ENCODE measurements at regions not wholly inside any gene's neighbourhood (a gene's known extent, or its start where the extent isn't known, plus 50 kb on each side); places are given as distances from the start of the nearest gene placed in this dataset.

- TF ChIP-seq ZBTB33 (IDR thresholded peaks at IDR 0.05) (no peak), GABPA (IDR thresholded peaks at IDR 0.05 in 1 of 2, conservative IDR thresholded peaks at IDR 0.05 in 1 of 2) (no peak), JUND (IDR thresholded peaks at IDR 0.05) (no peak), RXRA (IDR thresholded peaks at IDR 0.05) (no peak), MAX (IDR thresholded peaks at IDR 0.05) (no peak)
These were observed 764.5 kb downstream of the EFNA5 start (continued) for GRCh38 chr5:106906199-106906598.

GRCh38 chr5:106894964-106895363 lies 775.8 kb downstream of the EFNA5 start:
- no peak for TF ChIP-seq TAF1 (conservative IDR thresholded peaks at IDR 0.05)
- Histone ChIP-seq H3K9ac (ENCODE audit: low read depth in 1 of 2, low read length in 2 of 2) (no peak overlapping the region), H3K4me1 (ENCODE audit: control insufficient read depth in 4 of 4, insufficient read depth in 4 of 4, low read length in 3 of 4) (no peaks in the 10 kb centered on the region), H3K4me3 (ENCODE audit: low read depth in 1 of 3, low read length in 3 of 3) (no peak overlapping the region), H3K36me3 (ENCODE audit: control insufficient read depth in 4 of 4, insufficient read depth in 3 of 4, low read depth in 1 of 4, low read length in 3 of 4) (no peaks in the 10 kb centered on the region), H3K9me3 (ENCODE audit: control insufficient read depth in 4 of 4, low read length in 3 of 4) (no peaks in the 10 kb centered on the region), H3K27me3 (ENCODE audit: control insufficient read depth in 4 of 4, insufficient read depth in 4 of 4, low read length in 3 of 4) (no peaks in the 10 kb centered on the region), H3K27ac (ENCODE audit: low read depth in 1 of 2, low read length in 2 of 2) (no peak overlapping the region)
- no peak for DNase-seq (ENCODE audit: low spot score)
- 59% methylated on average over 2 of the region's 2 CpGs for WGBS

GRCh38 chr5:106882035-106882434 lies 788.7 kb downstream of the EFNA5 start:
- DNase-seq (ENCODE audit: low spot score): no peak
- TF ChIP-seq JUND (IDR thresholded peaks at IDR 0.05) (no peak), TAF1 (conservative IDR thresholded peaks at IDR 0.05) (no peak), FOXA1 (IDR thresholded peaks at IDR 0.05) (no peak), RAD21 (IDR thresholded peaks at IDR 0.05) (no peak), FOXA2 (IDR thresholded peaks at IDR 0.05) (no peak), CTCF (IDR thresholded peaks at IDR 0.05; ENCODE audit: low read depth, low read length, missing input control) (no peak), ATF3 (IDR thresholded peaks at IDR 0.05) (no peak), REST (IDR thresholded peaks at IDR 0.05) (no peak), RXRA (IDR thresholded peaks at IDR 0.05) (no peak)
- Histone ChIP-seq H3K9ac (ENCODE audit: low read depth in 1 of 2, low read length in 2 of 2) (no peak overlapping the region), H3K9me3 (ENCODE audit: control insufficient read depth in 4 of 4, low read length in 3 of 4) (no peaks in the 10 kb centered on the region), H3K36me3 (ENCODE audit: control insufficient read depth in 4 of 4, insufficient read depth in 3 of 4, low read depth in 1 of 4, low read length in 3 of 4) (no peaks in the 10 kb centered on the region), H3K4me1 (ENCODE audit: control insufficient read depth in 4 of 4, insufficient read depth in 4 of 4, low read length in 3 of 4) (no peaks in the 10 kb centered on the region), H3K4me3 (ENCODE audit: low read depth in 1 of 3, low read length in 3 of 3) (no peak overlapping the region), H3K27me3 (ENCODE audit: control insufficient read depth in 4 of 4, insufficient read depth in 4 of 4, low read length in 3 of 4) (peaks cover 0 to 2% (median 0%) of the 10 kb centered on the region in 4 donors), H3K27ac (ENCODE audit: low read depth in 1 of 2, low read length in 2 of 2) (no peak overlapping the region)

All from liver (tissue), 8 donors.